SK-N-SH (cell line): ENCODE measurements at regions not wholly inside any gene's neighbourhood (a gene's known extent, or its start where the extent isn't known, plus 50 kb on each side); places are given as distances from the start of the nearest gene placed in this dataset.

Source experiments
- CTCF ChIA-PET: fragments of 300-600, 350-600 bp; formaldehyde crosslinking; extraction: SDS; loops from one replicate; lab custom pipeline; 2021; lab: Yijun Ruan, JAX
- POLR2A ChIA-PET: fragments of 350-600 bp; sonication (Branson Sonifier 250); formaldehyde crosslinking; extraction: SDS; loops from one replicate; lab custom pipeline; 2020; ENCODE audit warnings: antibody characterized with exemption, inconsistent platforms; lab: Yijun Ruan, JAX
- DNase-seq: peaks from one replicate; pipeline ENCODE4 v3.0.0; 2012
- H2AFZ ChIP-seq: fragments of 200-600 bp; sonication (generic); 2 replicates; pipeline ENCODE4 v1.8.1; 2016; ENCODE audit warnings: antibody characterized with exemption, mild to moderate bottlenecking, low read depth
- H3F3A ChIP-seq: fragments of 200-600 bp; sonication (generic); replicated peaks from 2 replicates; pipeline ENCODE3; 2016; ENCODE audit warnings: antibody characterized with exemption, mild to moderate bottlenecking; ENCODE audit not compliant: insufficient read depth
- H3K27ac ChIP-seq, 2 experiments: fragments of 200-500 bp in 1 of 2; fragments of 200-600 bp in 1 of 2; sonication (Bioruptor generic) in 1 of 2; sonication (generic), shearing (Covaris generic) in 1 of 2; 2 replicates each; pipeline versions ENCODE4 v1.5.1 to v1.6.1; 2014 to 2016; ENCODE audit warnings: low read depth in 2 of 2, inconsistent platforms in 1 of 2, low read length in 1 of 2, mild to moderate bottlenecking in 1 of 2, mixed read lengths in 1 of 2
- H3K27me3 ChIP-seq: fragments of 200-600 bp; sonication (generic), shearing (Covaris generic); 2 replicates; pipeline ENCODE4 v1.6.1; 2016; ENCODE audit warnings: mixed run types; ENCODE audit not compliant: insufficient read depth
- H3K36me3 ChIP-seq, 2 experiments: fragments of 200-500 bp in 1 of 2; fragments of 200-600 bp in 1 of 2; sonication (Bioruptor generic) in 1 of 2; sonication (generic) in 1 of 2; replicated peaks in 1 of 2; 2 replicates each; pipeline versions ENCODE3 to v1.5.1; 2014 to 2016; ENCODE audit warnings: low read length in 1 of 2, mild to moderate bottlenecking in 1 of 2; ENCODE audit not compliant: insufficient read depth in 2 of 2, control insufficient read depth in 1 of 2
- H3K4me1 ChIP-seq, 2 experiments: fragments of 200-500 bp in 1 of 2; fragments of 200-600 bp in 1 of 2; sonication (Bioruptor generic) in 1 of 2; sonication (generic), shearing (Covaris generic) in 1 of 2; 2 replicates each; pipeline versions ENCODE4 v1.5.1 to v1.6.1; 2014 to 2016; ENCODE audit warnings: low read depth in 1 of 2, low read length in 1 of 2, mixed run types in 1 of 2; ENCODE audit not compliant: insufficient read depth in 2 of 2, control insufficient read depth in 1 of 2
- H3K4me2 ChIP-seq: fragments of 200-600 bp; sonication (generic), shearing (Covaris generic); 2 replicates; pipeline ENCODE4 v1.6.1; 2017; ENCODE audit warnings: mixed run types
- H3K4me3 ChIP-seq, 2 experiments: fragments of 200-500 bp in 1 of 2; fragments of 200-600 bp in 1 of 2; sonication (Bioruptor generic) in 1 of 2; sonication (generic), shearing (Covaris generic) in 1 of 2; 2 replicates each; pipeline versions ENCODE4 v1.5.1 to v1.8.1; 2014 to 2016; ENCODE audit warnings: low read depth in 2 of 2, inconsistent platforms in 1 of 2, low read length in 1 of 2, mild to moderate bottlenecking in 1 of 2, mixed read lengths in 1 of 2, moderate library complexity in 1 of 2
- H3K79me2 ChIP-seq: fragments of 200-600 bp; sonication (generic); 2 replicates; pipeline ENCODE4 v1.8.1; 2017; ENCODE audit warnings: mild to moderate bottlenecking; ENCODE audit not compliant: insufficient read depth
- H3K9ac ChIP-seq: fragments of 200-600 bp; sonication (generic); 2 replicates; pipeline ENCODE4 v1.6.1; 2017; ENCODE audit warnings: mixed run types
- H3K9me2 ChIP-seq: fragments of 200-600 bp; sonication (generic); 2 replicates; pipeline ENCODE4 v1.6.1; 2017; ENCODE audit warnings: mixed run types
- H3K9me3 ChIP-seq: fragments of 200-600 bp; sonication (generic); 2 replicates; pipeline ENCODE4 v1.6.1; 2017; ENCODE audit warnings: mixed run types, mild to moderate bottlenecking, moderate library complexity
- H4K20me1 ChIP-seq: fragments of 200-600 bp; sonication (generic); 2 replicates; pipeline ENCODE4 v1.6.1; 2017; ENCODE audit warnings: mild to moderate bottlenecking, mixed run types; ENCODE audit not compliant: insufficient read depth
- CHD2 ChIP-seq: fragments of 150-350 bp; IDR thresholded peaks from 2 replicates; pipeline ENCODE4 v1.6.1; 2018; ENCODE audit warnings: low read length; ENCODE audit not compliant: partially characterized antibody
- EZH2phosphoT487 ChIP-seq: fragments of 200-600 bp; sonication (generic); IDR thresholded peaks from 2 replicates; pipeline ENCODE4 v1.6.1; 2017; ENCODE audit warnings: low read depth, mixed run types, mild to moderate bottlenecking, antibody characterized with exemption, moderate library complexity, borderline replicate concordance
- FOXJ3 ChIP-seq: sonication (generic); formaldehyde crosslinking; IDR thresholded peaks from 2 replicates; pipeline ENCODE4 v1.5.1; 2020; ENCODE audit warnings: mild to moderate bottlenecking, missing genetic modification reagents
- GABPA ChIP-seq: IDR thresholded peaks from 2 replicates; pipeline ENCODE4 v1.4.0; 2012; ENCODE audit warnings: low read depth, mild to moderate bottlenecking
- GATA2 ChIP-seq: sonication (generic); formaldehyde crosslinking; IDR thresholded peaks from 2 replicates; pipeline ENCODE4 v1.5.0; 2020; ENCODE audit warnings: mild to moderate bottlenecking, missing genetic modification reagents
- JUND ChIP-seq: IDR thresholded peaks from 2 replicates; pipeline ENCODE4 v1.4.0; 2012
- NFIC ChIP-seq: IDR thresholded peaks from 2 replicates; pipeline ENCODE4 v1.4.0; 2012; ENCODE audit warnings: borderline replicate concordance
- RAD21 ChIP-seq: IDR thresholded peaks from 2 replicates; pipeline ENCODE4 v1.6.1; 2012; ENCODE audit warnings: mild to moderate bottlenecking, low read length
- RFX5 ChIP-seq: IDR thresholded peaks from 2 replicates; pipeline ENCODE4 v1.6.1; 2012; ENCODE audit warnings: mild to moderate bottlenecking, improper control_type of control experiment, low read length
- RXRA ChIP-seq: IDR thresholded peaks from 2 replicates; pipeline ENCODE4 v1.4.0; 2012; ENCODE audit warnings: low read depth, mild to moderate bottlenecking, borderline replicate concordance
- SIN3A ChIP-seq: IDR thresholded peaks from 2 replicates; pipeline ENCODE4 v1.6.1; 2012; ENCODE audit warnings: low read depth, mild to moderate bottlenecking, low read length, moderate library complexity, borderline replicate concordance
- TCF12 ChIP-seq: IDR thresholded peaks from 2 replicates; pipeline ENCODE4 v1.4.0; 2012
- YY1 ChIP-seq: IDR thresholded peaks from 2 replicates; pipeline ENCODE4 v1.4.0; 2012; ENCODE audit warnings: low read depth, mild to moderate bottlenecking
- WGBS: methylation state at CpG from one replicate; pipeline ENCODE4 v1.1.6; 2017; ENCODE audit warnings: low lambda C conversion rate; 5-methylcytosine and 5-hydroxymethylcytosine counted together
- TF ChIP-seq, protein P1 (sequence below): IDR thresholded peaks from 2 replicates; pipeline ENCODE4; 2012
- TF ChIP-seq, protein P2 (sequence below): fragments of 150-350 bp; IDR thresholded peaks from 2 replicates; pipeline ENCODE4 v1.6.1; 2016; ENCODE audit warnings: mild to moderate bottlenecking, low read depth, low read length
- TF ChIP-seq, protein P3 (sequence below): IDR thresholded peaks from 2 replicates; pipeline ENCODE4 v1.4.0; 2012; ENCODE audit warnings: low read depth

DNA sequence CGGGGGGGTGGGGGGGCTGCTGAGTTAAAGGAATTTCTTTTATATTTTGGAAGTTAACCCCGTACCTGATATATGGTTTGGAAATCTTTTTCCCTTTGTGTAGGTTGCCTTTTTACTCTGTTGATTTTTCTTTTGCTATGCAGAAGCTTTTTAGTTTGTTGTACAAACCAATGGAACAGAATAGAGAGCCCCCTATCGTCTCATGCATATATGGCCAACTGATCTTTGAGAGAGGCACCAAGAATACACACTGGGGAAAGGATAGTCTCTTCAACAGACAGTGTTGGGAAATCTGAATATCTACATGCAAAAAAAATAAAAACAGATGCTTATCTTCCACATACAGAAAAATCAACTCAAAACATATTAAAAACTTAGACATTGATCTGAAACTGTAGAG, 647.8 kb upstream of the KLHL29 start:
- ChIA-PET POLR2A (no interaction called here), CTCF (interaction anchor here (0.7 to 1.8 kb wide), 8 partner anchors 8 to 425 kb away, joined by 3 to 8 read pairs (median 4); no protein-coding TSS in a partner anchor)
- DNase-seq = no peak
- Histone ChIP-seq H3K9me2 (no peaks in the 10 kb centered on the region), H3F3A (no peaks in the 10 kb centered on the region), H3K36me3 (no peaks in the 10 kb centered on the region), H3K9ac (no peak overlapping the region), H3K27ac (no peak overlapping the region), H3K4me1 (no peaks in the 10 kb centered on the region), H2AFZ (no peak overlapping the region), H3K27me3 (no peaks in the 10 kb centered on the region), H3K9me3 (peaks cover 4% of the 10 kb centered on the region; the same call in 1 of the 2 replicates), H4K20me1 (no peaks in the 10 kb centered on the region), H3K4me3 (no peak overlapping the region), H3K4me2 (no peak overlapping the region), H3K79me2 (no peaks in the 10 kb centered on the region)
- 7% methylated on average over 3 of the region's 3 CpGs for whole genome bisulfite sequencing
- no peak for TF ChIP-seq GATA2 (CRISPR knock-in tag)
- TF ChIP-seq, protein P1, sequence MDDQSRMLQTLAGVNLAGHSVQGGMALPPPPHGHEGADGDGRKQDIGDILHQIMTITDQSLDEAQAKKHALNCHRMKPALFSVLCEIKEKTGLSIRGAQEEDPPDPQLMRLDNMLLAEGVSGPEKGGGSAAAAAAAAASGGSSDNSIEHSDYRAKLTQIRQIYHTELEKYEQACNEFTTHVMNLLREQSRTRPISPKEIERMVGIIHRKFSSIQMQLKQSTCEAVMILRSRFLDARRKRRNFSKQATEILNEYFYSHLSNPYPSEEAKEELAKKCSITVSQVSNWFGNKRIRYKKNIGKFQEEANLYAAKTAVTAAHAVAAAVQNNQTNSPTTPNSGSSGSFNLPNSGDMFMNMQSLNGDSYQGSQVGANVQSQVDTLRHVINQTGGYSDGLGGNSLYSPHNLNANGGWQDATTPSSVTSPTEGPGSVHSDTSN = no peak
- peak; percentile 54 for TF ChIP-seq RAD21
- no peak for TF ChIP-seq RXRA
- TF ChIP-seq JUND = no peak
- no peak for TF ChIP-seq NFIC
- TF ChIP-seq YY1 = no peak

DNA sequence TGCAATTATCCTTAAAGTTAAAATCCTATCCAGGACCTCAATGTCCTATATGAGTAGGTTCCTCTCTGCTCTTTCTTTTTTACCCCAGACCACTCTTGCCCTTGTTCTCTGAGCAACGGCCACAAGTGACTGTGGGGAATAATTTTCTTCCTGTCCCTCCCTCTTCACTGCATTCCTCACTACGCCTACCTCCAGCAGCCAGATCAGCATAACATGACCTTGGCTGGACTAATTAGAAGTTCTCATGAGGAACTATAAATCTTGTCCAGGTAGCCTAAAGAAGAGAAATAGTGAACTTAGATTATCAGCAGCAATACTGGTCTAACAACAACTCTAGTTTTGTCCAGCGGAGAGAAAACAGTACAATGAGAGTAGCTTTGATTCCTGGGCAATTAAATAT, 643.8 kb upstream of the KLHL29 start:
- H3F3A ChIP-seq = no peaks in the 10 kb centered on the region
- H3K9me2 ChIP-seq = no peaks in the 10 kb centered on the region
- H3K27me3 ChIP-seq = no peaks in the 10 kb centered on the region
- CTCF ChIA-PET = no interaction called here
- POLR2A ChIA-PET = no interaction called here
- no peak for DNase-seq
- no peak overlapping the region for H3K4me2 ChIP-seq
- H3K27ac ChIP-seq = no peak overlapping the region
- H3K79me2 ChIP-seq = no peaks in the 10 kb centered on the region
- H3K36me3 ChIP-seq = no peaks in the 10 kb centered on the region
- H3K9me3 ChIP-seq = no peaks in the 10 kb centered on the region; the same call in 1 of the 2 replicates
- WGBS = 7% methylated on average over 3 of the region's 3 CpGs
- H3K9ac ChIP-seq = no peak overlapping the region
- H3K4me1 ChIP-seq = no peaks in the 10 kb centered on the region
- no peak overlapping the region for H3K4me3 ChIP-seq
- H4K20me1 ChIP-seq = no peaks in the 10 kb centered on the region
- H2AFZ ChIP-seq = no peak overlapping the region
- TF ChIP-seq, protein P2, sequence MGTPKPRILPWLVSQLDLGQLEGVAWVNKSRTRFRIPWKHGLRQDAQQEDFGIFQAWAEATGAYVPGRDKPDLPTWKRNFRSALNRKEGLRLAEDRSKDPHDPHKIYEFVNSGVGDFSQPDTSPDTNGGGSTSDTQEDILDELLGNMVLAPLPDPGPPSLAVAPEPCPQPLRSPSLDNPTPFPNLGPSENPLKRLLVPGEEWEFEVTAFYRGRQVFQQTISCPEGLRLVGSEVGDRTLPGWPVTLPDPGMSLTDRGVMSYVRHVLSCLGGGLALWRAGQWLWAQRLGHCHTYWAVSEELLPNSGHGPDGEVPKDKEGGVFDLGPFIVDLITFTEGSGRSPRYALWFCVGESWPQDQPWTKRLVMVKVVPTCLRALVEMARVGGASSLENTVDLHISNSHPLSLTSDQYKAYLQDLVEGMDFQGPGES = no peak
- no peak for TF ChIP-seq SIN3A
- TF ChIP-seq, protein P3, sequence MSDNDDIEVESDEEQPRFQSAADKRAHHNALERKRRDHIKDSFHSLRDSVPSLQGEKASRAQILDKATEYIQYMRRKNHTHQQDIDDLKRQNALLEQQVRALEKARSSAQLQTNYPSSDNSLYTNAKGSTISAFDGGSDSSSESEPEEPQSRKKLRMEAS = no peak
- no peak for TF ChIP-seq EZH2phosphoT487
- no peak for TF ChIP-seq CHD2
- no peak for TF ChIP-seq RFX5
- no peak for TF ChIP-seq GABPA
- TF ChIP-seq FOXJ3 = no peak
- TF ChIP-seq RXRA = no peak
- no peak for TF ChIP-seq TCF12
